Endothelial cell of umbilical vein (primary cell): ENCODE measurements at regions not wholly inside any gene's neighbourhood (a gene's known extent, or its start where the extent isn't known, plus 50 kb on each side); places are given as distances from the start of the nearest gene placed in this dataset.

Source experiments
- CTCF ChIP-seq, 2 donors: IDR thresholded peaks; 1 replicate in 1 of 2; 2 replicates in 1 of 2; pipeline ENCODE4 v1.5.1; 2011; ENCODE audit warnings: low read length in 2 of 2, mild to moderate bottlenecking in 2 of 2, moderate library complexity in 2 of 2, control low read depth in 1 of 2, inconsistent platforms in 1 of 2, low read depth in 1 of 2; ENCODE audit not compliant: insufficient read depth in 1 of 2; ENCODE audit errors: extremely low read depth in 1 of 2
- EZH2 ChIP-seq: IDR thresholded peaks from 2 replicates; pipeline ENCODE4 v1.6.1; 2012; ENCODE audit warnings: borderline replicate concordance, low read depth, mild to moderate bottlenecking, moderate library complexity, low read length, inconsistent platforms; ENCODE audit not compliant: severe bottlenecking
- FOS ChIP-seq: IDR thresholded peaks from 2 replicates; pipeline ENCODE4 v1.6.1; 2011; ENCODE audit warnings: mild to moderate bottlenecking, low read length, moderate library complexity, borderline replicate concordance; ENCODE audit not compliant: insufficient read depth
- JUN ChIP-seq: IDR thresholded peaks from 2 replicates; pipeline ENCODE4 v1.6.1; 2011; ENCODE audit warnings: borderline replicate concordance, low read depth; ENCODE audit not compliant: insufficient read length, insufficient read depth
- MAX ChIP-seq: IDR thresholded peaks from 2 replicates; pipeline ENCODE4 v1.6.1; 2011; ENCODE audit not compliant: insufficient read depth, insufficient read length
- POLR2AphosphoS5 ChIP-seq: IDR thresholded peaks from 2 replicates; pipeline ENCODE4 v1.6.1; 2012; ENCODE audit warnings: low read depth, mild to moderate bottlenecking, control low read depth, low read length, moderate library complexity; ENCODE audit not compliant: insufficient read depth

GRCh38 chr15:53133255-53133850 is 343.2 kb upstream of the ONECUT1 start:
- no peak for TF ChIP-seq CTCF (IDR thresholded peaks at IDR 0.05; ENCODE audit: extremely low read depth in 1 of 2, insufficient read depth in 1 of 2, low read depth in 1 of 2, low read length in 2 of 2)
- no peak for TF ChIP-seq EZH2
- no peak for TF ChIP-seq POLR2AphosphoS5
- TF ChIP-seq MAX = no peak
- TF ChIP-seq FOS = no peak
- no peak for TF ChIP-seq JUN
